HCT116 (cell line): ENCODE measurements at regions not wholly inside any gene's neighbourhood (a gene's known extent, or its start where the extent isn't known, plus 50 kb on each side); places are given as distances from the start of the nearest gene placed in this dataset.

Experiments used
- ATF3 ChIP-seq: IDR thresholded peaks from 2 replicates; pipeline ENCODE4 v1.6.1; 2012
- CTCF ChIP-seq, 3 experiments: fragments of 200-600 bp in 1 of 3; sonication (generic) in 1 of 3; IDR thresholded peaks in 2 of 3; conservative IDR thresholded peaks in 1 of 3; 2 replicates each; pipeline ENCODE4 v1.5.1; 2012 to 2017; ENCODE audit warnings: low read depth in 2 of 3, low read length in 2 of 3, antibody characterized with exemption in 1 of 3, borderline replicate concordance in 1 of 3, control low read depth in 1 of 3, mild to moderate bottlenecking in 1 of 3, mixed read lengths in 1 of 3, mixed run types in 1 of 3, moderate library complexity in 1 of 3; ENCODE audit not compliant: insufficient read depth in 1 of 3
- ELF1 ChIP-seq: IDR thresholded peaks from 2 replicates; pipeline ENCODE4 v1.6.1; 2012; ENCODE audit warnings: low read depth, borderline replicate concordance
- EZH2 ChIP-seq: fragments of 200-600 bp; sonication (generic); IDR thresholded peaks from 2 replicates; pipeline ENCODE4 v1.6.1; 2017; ENCODE audit warnings: antibody characterized with exemption, mixed run types
- EZH2phosphoT487 ChIP-seq: fragments of 200-600 bp; IDR thresholded peaks from 2 replicates; pipeline ENCODE4 v1.6.1; 2018; ENCODE audit warnings: antibody characterized with exemption, borderline replicate concordance
- MAX ChIP-seq: IDR thresholded peaks from 2 replicates; pipeline ENCODE4 v1.6.1; 2012
- POLR2A ChIP-seq: IDR thresholded peaks from 2 replicates; pipeline ENCODE4 v1.7.0; 2011; ENCODE audit warnings: borderline replicate concordance; ENCODE audit not compliant: insufficient read depth, insufficient read length; ENCODE audit errors: extremely low read depth
- REST ChIP-seq: IDR thresholded peaks from 2 replicates; pipeline ENCODE4 v1.6.1; 2012; ENCODE audit warnings: low read depth
- TCF7L2 ChIP-seq: IDR thresholded peaks from 2 replicates; pipeline ENCODE4 v1.7.0; 2011; ENCODE audit warnings: borderline replicate concordance, inconsistent platforms; ENCODE audit not compliant: insufficient read depth, insufficient read length; ENCODE audit errors: extremely low read depth

- TF ChIP-seq POLR2A (no peak), REST (no peak), CTCF (IDR thresholded peaks at IDR 0.05 in 2 of 3, conservative IDR thresholded peaks at IDR 0.05 in 1 of 3; ENCODE audit: borderline replicate concordance in 1 of 3, insufficient read depth in 1 of 3, low read depth in 2 of 3, low read length in 2 of 3) (no peak), MAX (no peak), ELF1 (no peak), ATF3 (no peak), EZH2phosphoT487 (no peak), EZH2 (no peak), TCF7L2 (no peak)
Observed at GRCh38 chr9:121569266-121569648, 69.6 kb upstream of the GGTA1 start.
